ENCODE measurements at regions not wholly inside any gene's neighbourhood (a gene's known extent, or its start where the extent isn't known, plus 50 kb on each side); places are given as distances from the start of the nearest gene placed in this dataset.
A peak's percentile ranks its signal among the peaks of the same experiment; 100 is the strongest.

GRCh38 chr9:107422189-107423185 lies 67.1 kb downstream of the KLF4 start:
- peak; percentile 85 to 90 for DNase-seq (ENCODE audit: low read depth in 1 of 2, low spot score in 1 of 2)
- H3K9me3 ChIP-seq (ENCODE audit: low read depth): no peaks in the 10 kb centered on the region

GRCh38 chr9:107410420-107410819 lies 79.1 kb downstream of the KLF4 start:
- TF ChIP-seq CTCF (IDR thresholded peaks at IDR 0.05; ENCODE audit: low read depth, low read length): no peak
- Histone ChIP-seq H3K4me1 (ENCODE audit: low read depth) (no peaks in the 10 kb centered on the region), H3K4me3 (no peak overlapping the region), H3K27ac (no peak overlapping the region), H3K27me3 (no peaks in the 10 kb centered on the region), H3K36me3 (no peaks in the 10 kb centered on the region), H3K9me3 (ENCODE audit: low read depth) (no peaks in the 10 kb centered on the region)
- no peak for DNase-seq (ENCODE audit: low read depth in 1 of 2, low spot score in 1 of 2)

More at GRCh38 chr9:107422189-107423185, 67.1 kb downstream of the KLF4 start:
- peak; percentile 77 for TF ChIP-seq CTCF (IDR thresholded peaks at IDR 0.05; ENCODE audit: low read depth, low read length)
- H3K4me3 ChIP-seq: no peak overlapping the region
- H3K4me1 ChIP-seq (ENCODE audit: low read depth): no peaks in the 10 kb centered on the region
- no peaks in the 10 kb centered on the region for H3K36me3 ChIP-seq
- no peak overlapping the region for H3K27ac ChIP-seq
- H3K27me3 ChIP-seq: no peaks in the 10 kb centered on the region

GRCh38 chr9:107409581-107410389 lies 79.8 kb downstream of the KLF4 start:
- no peak for TF ChIP-seq CTCF (IDR thresholded peaks at IDR 0.05; ENCODE audit: low read depth, low read length)
- H3K27me3 ChIP-seq: no peaks in the 10 kb centered on the region
- DNase-seq (ENCODE audit: low read depth in 1 of 2, low spot score in 1 of 2): no peak
- H3K27ac ChIP-seq: no peak overlapping the region
- H3K36me3 ChIP-seq: no peaks in the 10 kb centered on the region
- no peaks in the 10 kb centered on the region for H3K9me3 ChIP-seq (ENCODE audit: low read depth)
- H3K4me3 ChIP-seq: no peak overlapping the region
- no peaks in the 10 kb centered on the region for H3K4me1 ChIP-seq (ENCODE audit: low read depth)

- no peak for TF ChIP-seq CTCF (IDR thresholded peaks at IDR 0.05; ENCODE audit: low read depth, low read length)
- peaks cover 2% of the 10 kb centered on the region for H3K4me1 ChIP-seq (ENCODE audit: low read depth)
- H3K27ac ChIP-seq: no peak overlapping the region
- H3K4me3 ChIP-seq: no peak overlapping the region
- no peaks in the 10 kb centered on the region for H3K9me3 ChIP-seq (ENCODE audit: low read depth)
- H3K36me3 ChIP-seq: no peaks in the 10 kb centered on the region
- DNase-seq (ENCODE audit: low read depth in 1 of 2, low spot score in 1 of 2): no peak
- H3K27me3 ChIP-seq: no peaks in the 10 kb centered on the region
Observed at GRCh38 chr9:107407675-107408074, 81.9 kb downstream of the KLF4 start.

- peaks cover 3% of the 10 kb centered on the region for H3K4me1 ChIP-seq (ENCODE audit: low read depth)
- TF ChIP-seq CTCF (IDR thresholded peaks at IDR 0.05; ENCODE audit: low read depth, low read length): no peak
- no peaks in the 10 kb centered on the region for H3K36me3 ChIP-seq
- DNase-seq (ENCODE audit: low read depth in 1 of 2, low spot score in 1 of 2): no peak
- no peaks in the 10 kb centered on the region for H3K9me3 ChIP-seq (ENCODE audit: low read depth)
- H3K27me3 ChIP-seq: no peaks in the 10 kb centered on the region
- no peak overlapping the region for H3K27ac ChIP-seq
- H3K4me3 ChIP-seq: no peak overlapping the region
Observed at GRCh38 chr9:107405511-107405910, 84.1 kb downstream of the KLF4 start.
